IMR-90 (cell line): ENCODE measurements at regions not wholly inside any gene's neighbourhood (a gene's known extent, or its start where the extent isn't known, plus 50 kb on each side); places are given as distances from the start of the nearest gene placed in this dataset.

Experiments
- ATAC-seq: fragments of 200-7000 bp; cut with Tn5 transposase; 2 replicates; pipeline ENCODE4 v1.9.1; 2020; ENCODE audit warnings: low read depth, mild to moderate bottlenecking, moderate library complexity
- BruUV-seq: library from RNA; stranded (reverse); fragments of 400-500 nt; replicated peaks from 2 replicates; lab custom pipeline; 2021; lab: Mats Ljungman, UMichigan
- CTCF ChIA-PET: fragments of 300-600 bp; formaldehyde crosslinking; extraction: SDS; loops from one replicate; lab custom pipeline; 2021; ENCODE audit warnings: antibody characterized with exemption; lab: Yijun Ruan, JAX
- POLR2A ChIA-PET: fragments of 300-600 bp; sonication (Branson Sonifier 250); formaldehyde crosslinking; loops from one replicate; lab custom pipeline; 2022; ENCODE audit warnings: antibody characterized with exemption; ENCODE audit not compliant: unreplicated experiment; lab: Charles Lee
- DNase-seq: peaks from one replicate; pipeline ENCODE4 v3.0.0; 2013
- H2AFZ ChIP-seq: replicated peaks from 2 replicates; pipeline ENCODE3; 2013; ENCODE audit warnings: low read length, mild to moderate bottlenecking; ENCODE audit not compliant: poor library complexity
- H2AK5ac ChIP-seq: 2 replicates; pipeline ENCODE4 v1.6.1; 2013; ENCODE audit warnings: low read depth, low read length, inconsistent platforms
- H2AK9ac ChIP-seq: replicated peaks from 2 replicates; pipeline ENCODE3; 2013; ENCODE audit warnings: mild to moderate bottlenecking, low read depth, low read length, moderate library complexity; ENCODE audit not compliant: poor library complexity
- H2BK120ac ChIP-seq: 2 replicates; pipeline ENCODE4 v1.6.1; 2013; ENCODE audit warnings: low read depth, low read length, inconsistent platforms
- H2BK15ac ChIP-seq: 3 replicates; pipeline ENCODE4 v1.6.1; 2013; ENCODE audit warnings: low read depth, low read length, inconsistent platforms
- H2BK20ac ChIP-seq: 2 replicates; pipeline ENCODE4 v1.6.1; 2013; ENCODE audit warnings: low read depth, mild to moderate bottlenecking, inconsistent platforms, low read length, moderate library complexity
- H2BK5ac ChIP-seq: 2 replicates; pipeline ENCODE4 v1.6.1; 2013; ENCODE audit warnings: mild to moderate bottlenecking, low read depth, low read length, inconsistent platforms; ENCODE audit not compliant: poor library complexity, severe bottlenecking
- H3K14ac ChIP-seq: replicated peaks from 2 replicates; pipeline ENCODE4 v1.6.1; 2013; ENCODE audit warnings: low read depth, low read length, inconsistent platforms
- H3K18ac ChIP-seq: 2 replicates; pipeline ENCODE4 v1.6.1; 2013; ENCODE audit warnings: low read depth, low read length, control low read depth
- H3K23ac ChIP-seq: 2 replicates; pipeline ENCODE4 v1.6.1; 2013; ENCODE audit warnings: low read depth, low read length, inconsistent platforms
- H3K27ac ChIP-seq: 2 replicates; pipeline ENCODE4 v1.5.1; 2013; ENCODE audit warnings: mild to moderate bottlenecking, control low read depth, low read length; ENCODE audit not compliant: insufficient read depth
- H3K27me3 ChIP-seq: 2 replicates; pipeline ENCODE4 v1.6.1; 2013; ENCODE audit warnings: low read length; ENCODE audit not compliant: control insufficient read depth, insufficient read depth
- H3K36me3 ChIP-seq: 2 replicates; pipeline ENCODE4 v1.6.1; 2013; ENCODE audit warnings: low read length, mixed read lengths; ENCODE audit not compliant: control insufficient read depth, insufficient read depth
- H3K4ac ChIP-seq: 2 replicates; pipeline ENCODE4 v1.6.1; 2013; ENCODE audit warnings: low read depth, low read length, inconsistent platforms
- H3K4me1 ChIP-seq: 2 replicates; pipeline ENCODE4 v1.6.1; 2013; ENCODE audit warnings: low read length, mixed read lengths; ENCODE audit not compliant: control insufficient read depth, insufficient read depth
- H3K4me2 ChIP-seq: 2 replicates; pipeline ENCODE4 v1.6.1; 2013; ENCODE audit warnings: low read depth, mild to moderate bottlenecking, control low read depth, low read length, moderate library complexity
- H3K4me3 ChIP-seq: 2 replicates; pipeline ENCODE4 v1.5.1; 2013; ENCODE audit warnings: low read depth, mild to moderate bottlenecking, control low read depth, low read length, moderate library complexity; ENCODE audit not compliant: insufficient read depth
- H3K56ac ChIP-seq: 2 replicates; pipeline ENCODE4 v1.6.1; 2013; ENCODE audit warnings: low read length, inconsistent platforms; ENCODE audit not compliant: insufficient read depth; ENCODE audit errors: extremely low read depth
- H3K79me1 ChIP-seq, 2 experiments: 2 replicates each; pipeline ENCODE4 v1.6.1; 2013; ENCODE audit warnings: low read length in 2 of 2, inconsistent platforms in 1 of 2, low read depth in 1 of 2
- H3K9ac ChIP-seq: 2 replicates; pipeline ENCODE4 v1.6.1; 2013; ENCODE audit warnings: low read depth, low read length, control low read depth
- H3K9me1 ChIP-seq: 2 replicates; pipeline ENCODE4 v1.6.1; 2013; ENCODE audit warnings: low read length, inconsistent platforms; ENCODE audit not compliant: insufficient read depth
- H3K9me3 ChIP-seq: 2 replicates; pipeline ENCODE4 v1.6.1; 2013; ENCODE audit warnings: low read length; ENCODE audit not compliant: control insufficient read depth, insufficient read depth
- H4K20me1 ChIP-seq: 2 replicates; pipeline ENCODE4 v1.6.1; 2013; ENCODE audit warnings: low read length, inconsistent platforms; ENCODE audit not compliant: insufficient read depth
- H4K5ac ChIP-seq: 2 replicates; pipeline ENCODE4 v1.6.1; 2013; ENCODE audit warnings: mild to moderate bottlenecking, low read depth, low read length, control low read depth
- H4K8ac ChIP-seq, 2 experiments: 2 replicates each; pipeline ENCODE4 v1.6.1; 2013; ENCODE audit warnings: low read depth in 2 of 2, low read length in 2 of 2, control low read depth in 1 of 2, inconsistent platforms in 1 of 2
- H4K91ac ChIP-seq: 2 replicates; pipeline ENCODE4 v1.6.1; 2013; ENCODE audit warnings: low read depth, low read length, inconsistent platforms; ENCODE audit not compliant: insufficient read depth
- dilution Hi-C: fragments of 300-500 bp; cut with HindIII; formaldehyde crosslinking; loops from one replicate; pipeline ENCODE4 v1.14.3; 2018; ENCODE audit warnings: low sequenced_read_pairs; ENCODE audit not compliant: unreplicated experiment
- in situ Hi-C: fragments of 300-500 bp; cut with MboI; formaldehyde crosslinking; loops from 3 replicates; pipeline ENCODE4 v1.14.3; 2019; ENCODE audit warnings: low sequenced_read_pairs, inconsistent platforms, mixed read lengths
- intact Hi-C: fragments of 100-400 bp; cut with micrococcal nuclease; formaldehyde crosslinking; loops from 2 replicates; pipeline ENCODE4 v1.10.0; 2022
- TF ChIP-seq, protein P1 (sequence below): fragments of 150-350 bp; IDR thresholded peaks from 2 replicates; pipeline ENCODE4 v1.6.1; 2016; ENCODE audit warnings: low read depth, mild to moderate bottlenecking, low read length, moderate library complexity, borderline replicate concordance

DNA sequence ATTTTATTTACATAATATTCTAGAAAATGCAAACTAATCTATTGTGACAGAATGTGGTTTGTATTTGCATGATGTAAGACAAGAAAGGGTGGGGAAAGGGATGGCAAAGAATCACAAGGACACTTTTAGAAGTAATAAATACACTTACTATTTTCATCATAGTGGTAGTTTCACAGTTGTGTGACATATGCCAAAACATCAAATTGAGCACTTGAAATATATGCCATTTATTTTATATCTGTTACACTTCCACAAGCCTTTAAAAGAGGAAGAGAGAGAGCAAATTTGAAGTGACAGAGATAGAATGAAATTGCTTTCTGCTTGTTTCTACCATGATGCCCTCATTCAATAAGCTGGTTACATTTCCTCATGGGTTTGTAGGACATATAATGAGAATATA lies 230.0 kb upstream of the NWD2 start:
- H3K23ac ChIP-seq: no peak overlapping the region
- H3K79me1 ChIP-seq: no peaks in the 10 kb centered on the region
- H3K9ac ChIP-seq: no peak overlapping the region
- no peaks in the 10 kb centered on the region for H3K9me1 ChIP-seq
- DNase-seq (no peak), ATAC-seq (no peak)
- no peak overlapping the region for H3K18ac ChIP-seq
- H3K4me3 ChIP-seq: no peak overlapping the region
- H3K4me2 ChIP-seq: no peak overlapping the region
- peaks cover 4% of the 10 kb centered on the region for H3K9me3 ChIP-seq
- H4K20me1 ChIP-seq: no peaks in the 10 kb centered on the region
- H4K8ac ChIP-seq: no peak overlapping the region
- H2AFZ ChIP-seq: no peak overlapping the region
- no peak overlapping the region for H3K14ac ChIP-seq
- dilution Hi-C loops (no loop called here), intact Hi-C loops (no loop called here), in situ Hi-C loops (no loop called here)
- H3K4me1 ChIP-seq: no peaks in the 10 kb centered on the region
- TF ChIP-seq, protein P1, sequence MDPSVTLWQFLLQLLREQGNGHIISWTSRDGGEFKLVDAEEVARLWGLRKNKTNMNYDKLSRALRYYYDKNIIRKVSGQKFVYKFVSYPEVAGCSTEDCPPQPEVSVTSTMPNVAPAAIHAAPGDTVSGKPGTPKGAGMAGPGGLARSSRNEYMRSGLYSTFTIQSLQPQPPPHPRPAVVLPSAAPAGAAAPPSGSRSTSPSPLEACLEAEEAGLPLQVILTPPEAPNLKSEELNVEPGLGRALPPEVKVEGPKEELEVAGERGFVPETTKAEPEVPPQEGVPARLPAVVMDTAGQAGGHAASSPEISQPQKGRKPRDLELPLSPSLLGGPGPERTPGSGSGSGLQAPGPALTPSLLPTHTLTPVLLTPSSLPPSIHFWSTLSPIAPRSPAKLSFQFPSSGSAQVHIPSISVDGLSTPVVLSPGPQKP: no peak
- no peak overlapping the region for H2BK15ac ChIP-seq
- H3K4ac ChIP-seq: no peak overlapping the region
- H2BK5ac ChIP-seq: no peak overlapping the region
- no peak overlapping the region for H2BK20ac ChIP-seq
- no peaks in the 10 kb centered on the region for H3K27me3 ChIP-seq
- CTCF ChIA-PET: no interaction called here
- no TSS peak for BruUV-seq
- H4K91ac ChIP-seq: no peak overlapping the region
- H2BK120ac ChIP-seq: no peak overlapping the region
- H3K27ac ChIP-seq: no peak overlapping the region
- no peak overlapping the region for H2AK5ac ChIP-seq
- POLR2A ChIA-PET: no interaction called here
- no peaks in the 10 kb centered on the region for H3K36me3 ChIP-seq
- H4K5ac ChIP-seq: no peak overlapping the region
- no peak overlapping the region for H2AK9ac ChIP-seq
- H3K56ac ChIP-seq: no peak overlapping the region
